Stimulated activated CD4-positive, alpha-beta T cell treated with anti-CD3 and anti-CD28 coated beads, Interleukin-12 subunit alpha, Interleukin-12 subunit beta, amount 100 ng/mL, for 24 hours (primary cell): ENCODE measurements at regions not wholly inside any gene's neighbourhood (a gene's known extent, or its start where the extent isn't known, plus 50 kb on each side); places are given as distances from the start of the nearest gene placed in this dataset.
A peak's percentile ranks its signal among the peaks of the same experiment; 100 is the strongest.
"Not testable (repeated sequence)": the region's sequence is repeated elsewhere in the genome, so short reads cannot be mapped to it uniquely, and the experiment has no call there.

Source experiments
- DNase-seq, 2 experiments: peaks; one replicate each; pipeline ENCODE4 v3.0.0-alpha.2; 2020; ENCODE audit warnings: low read depth in 2 of 2

DNA sequence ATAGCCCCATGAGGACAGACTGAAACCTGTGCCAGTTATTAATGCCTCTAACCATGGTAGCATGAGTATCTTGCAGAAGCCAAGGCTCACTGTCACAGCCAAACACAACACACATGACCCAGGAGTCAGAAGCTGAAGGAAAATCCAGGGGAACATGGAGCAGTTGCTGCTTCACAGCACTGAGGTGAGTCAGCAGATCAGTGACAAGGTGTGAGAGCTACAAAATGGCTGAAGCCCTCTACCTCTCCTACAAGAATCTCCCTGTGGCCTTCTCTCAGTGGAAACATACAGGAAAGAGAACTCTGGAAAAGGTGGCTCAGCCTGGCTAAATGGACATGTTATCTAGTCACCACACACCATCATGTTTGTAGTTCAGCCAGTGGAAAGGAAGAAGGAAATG is 93.5 kb downstream of the NAB1 start:
- DNase-seq: no peak

DNA sequence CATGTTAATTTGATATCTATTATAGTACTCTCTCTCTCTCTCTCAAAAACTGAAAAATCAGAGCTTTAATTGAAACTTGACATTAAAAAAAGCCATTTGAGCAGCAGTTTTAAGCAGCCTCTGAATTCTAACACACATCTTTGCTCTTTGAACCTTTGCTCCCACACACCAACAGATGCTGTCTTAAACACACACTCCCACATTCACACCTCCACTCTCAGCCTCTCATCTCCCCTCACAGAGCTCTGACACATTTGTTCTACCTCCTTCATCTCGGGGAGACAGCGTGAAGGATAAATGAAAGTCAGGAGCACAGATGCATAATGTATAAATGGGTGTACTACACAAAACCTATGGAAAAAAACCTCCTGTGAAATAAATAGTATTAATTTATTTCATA is 95.2 kb downstream of the NAB1 start:
- DNase-seq: no peak

DNA sequence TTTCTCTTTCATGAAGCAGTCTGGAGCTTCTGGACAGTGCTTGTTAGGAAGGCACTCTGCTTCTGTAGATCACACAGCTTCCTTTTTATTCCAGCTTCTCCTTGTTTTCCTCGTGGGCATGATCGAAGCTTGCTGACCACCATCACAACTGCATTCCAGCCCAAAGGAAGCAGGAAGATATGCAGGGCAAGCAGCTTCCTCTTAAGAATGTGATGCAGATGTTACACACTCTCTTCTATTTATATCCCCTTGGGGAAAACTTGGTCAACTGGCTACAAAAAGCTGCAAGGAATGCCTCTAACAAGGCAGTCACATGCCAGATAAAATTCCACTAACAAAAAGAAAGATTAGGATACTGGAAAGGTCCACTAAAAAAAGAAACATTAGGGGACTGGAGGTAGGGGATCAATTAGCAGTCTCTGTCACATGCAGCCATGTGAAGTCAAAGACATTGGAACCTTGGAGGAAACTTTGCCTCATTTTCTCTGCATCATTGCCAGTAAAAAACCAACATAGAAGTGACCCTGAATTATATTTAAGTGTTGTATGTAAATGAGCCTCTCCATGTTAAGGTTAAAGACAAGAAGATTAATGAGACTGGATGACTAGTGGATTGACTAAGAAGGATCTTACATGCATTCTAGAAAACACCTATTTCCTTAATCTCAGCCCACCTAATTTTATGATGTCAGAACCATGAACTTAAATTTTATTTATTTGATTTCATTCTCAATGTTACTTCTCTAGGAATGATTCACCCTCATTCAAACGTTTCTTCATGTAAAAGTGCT is 98.3 kb downstream of the NAB1 start:
- DNase-seq: no peak

- no peak for DNase-seq
Measured at GRCh38 chr2:190748966-190749365, 100.1 kb downstream of the NAB1 start.

DNA sequence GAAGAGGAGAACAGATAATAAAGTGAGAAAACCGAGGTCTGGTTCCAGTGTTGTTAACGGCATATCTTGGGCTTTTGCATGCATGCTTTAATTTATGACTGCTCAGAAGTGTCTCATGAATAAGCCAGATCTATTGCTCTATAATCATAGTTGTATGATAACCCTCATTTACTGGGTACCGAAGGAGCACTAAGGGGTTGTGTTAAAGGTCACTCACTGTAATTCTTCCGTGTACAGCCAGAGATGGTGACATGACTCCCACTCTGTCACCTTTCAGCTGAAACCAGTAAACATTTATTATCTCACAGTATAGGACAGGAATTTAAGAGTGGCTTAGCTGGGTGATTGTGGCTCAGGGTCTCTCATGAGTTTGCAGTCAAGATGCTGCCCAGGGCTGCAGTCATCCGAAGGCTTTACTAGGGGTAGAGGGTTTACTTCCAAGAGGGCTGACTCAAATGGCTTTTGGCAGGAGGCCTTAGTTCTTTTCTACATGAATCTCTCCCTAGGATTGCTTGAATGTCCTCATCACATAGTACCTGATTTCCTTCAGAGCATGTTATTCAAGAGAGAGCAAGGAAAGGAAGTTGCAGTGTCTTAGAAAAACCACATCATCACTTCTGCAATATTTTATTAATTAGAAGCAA is 107.0 kb downstream of the NAB1 start:
- no peak for DNase-seq

DNA sequence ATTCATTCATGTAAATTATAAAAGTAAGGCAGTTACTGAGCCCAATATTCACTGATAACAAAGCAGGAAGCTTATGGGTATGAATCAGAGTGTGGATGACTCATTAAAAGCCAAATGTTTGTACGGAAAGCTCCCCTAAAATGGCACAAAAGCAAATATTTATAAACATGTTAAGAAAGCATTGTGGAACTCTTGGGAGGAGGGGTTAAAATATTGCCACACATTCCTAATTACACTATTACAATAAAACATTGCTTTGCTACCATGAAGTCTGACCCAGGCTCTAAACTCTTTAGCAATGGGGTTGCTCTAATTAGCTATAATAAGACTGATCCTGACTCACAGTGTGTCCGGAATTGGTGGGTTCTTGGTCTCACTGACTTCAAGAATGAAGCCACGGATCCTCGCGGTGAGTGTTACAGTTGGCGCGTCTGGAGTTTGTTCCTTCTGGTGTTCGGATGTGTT is 110.9 kb downstream of the NAB1 start:
- DNase-seq: no peak

GRCh38 chr2:190760353-190761150 is 111.7 kb downstream of the NAB1 start:
- DNase-seq: not testable (repeated sequence)

GRCh38 chr2:190761216-190761615 is 112.3 kb downstream of the NAB1 start:
- DNase-seq: not testable (repeated sequence)

GRCh38 chr2:190762566-190762965 is 113.7 kb downstream of the NAB1 start:
- DNase-seq: no peak

DNA sequence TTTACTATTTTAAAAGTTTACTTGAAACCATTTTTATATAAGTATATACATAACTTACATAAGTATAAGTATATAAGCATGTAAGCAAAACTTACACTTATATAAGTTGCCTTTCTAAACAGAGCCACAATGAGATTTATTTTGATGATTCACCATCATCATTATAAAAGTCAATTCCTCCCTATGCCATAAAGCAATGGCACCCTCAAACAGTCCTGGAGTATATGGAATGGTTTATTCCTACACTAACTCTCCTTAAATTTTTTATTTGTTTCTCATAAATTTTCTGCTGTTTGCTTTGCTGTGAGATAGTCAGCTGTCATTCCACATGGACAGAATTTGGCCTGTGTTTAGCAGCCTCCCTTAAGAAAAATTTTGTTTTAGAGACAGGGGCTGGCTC is 114.2 kb downstream of the NAB1 start:
- DNase-seq: no peak

DNA sequence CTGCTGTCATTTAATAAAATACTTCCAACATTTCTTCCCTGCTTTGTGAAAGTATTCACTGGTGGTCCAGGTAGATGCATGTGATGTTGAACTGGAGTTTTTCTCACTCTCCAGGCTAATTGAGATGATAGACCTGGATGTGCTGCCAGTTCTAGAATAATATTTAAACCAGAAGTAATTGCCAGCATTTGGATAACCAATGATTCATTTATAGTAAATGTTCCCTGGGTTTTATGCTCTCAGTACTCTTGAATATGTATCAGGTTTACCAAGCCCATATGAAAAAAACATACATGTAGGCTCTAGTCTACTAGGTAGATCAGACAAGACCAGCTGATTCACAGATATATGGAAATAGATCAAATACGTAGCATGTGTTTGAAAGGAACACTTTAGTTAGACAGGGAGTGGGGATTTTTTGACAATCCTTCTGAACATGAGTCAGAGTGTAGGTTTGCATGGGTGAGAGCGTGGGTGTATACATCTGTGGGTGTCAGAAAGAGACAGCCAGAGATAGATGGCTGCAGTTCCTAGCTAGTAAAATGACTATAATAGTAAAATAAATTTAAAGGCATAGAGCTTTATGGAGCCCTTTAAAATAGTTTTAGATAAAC is 115.1 kb downstream of the NAB1 start:
- DNase-seq: peak in 1 of 2 experiments; percentile 18

- DNase-seq: no peak
Measured at GRCh38 chr2:190765386-190766173, 115.0 kb upstream of the GLS start.

- DNase-seq: no peak
Measured at GRCh38 chr2:190766174-190766572, 114.4 kb upstream of the GLS start.

- no peak for DNase-seq
Measured at GRCh38 chr2:190766595-190766994, 114.0 kb upstream of the GLS start.

DNA sequence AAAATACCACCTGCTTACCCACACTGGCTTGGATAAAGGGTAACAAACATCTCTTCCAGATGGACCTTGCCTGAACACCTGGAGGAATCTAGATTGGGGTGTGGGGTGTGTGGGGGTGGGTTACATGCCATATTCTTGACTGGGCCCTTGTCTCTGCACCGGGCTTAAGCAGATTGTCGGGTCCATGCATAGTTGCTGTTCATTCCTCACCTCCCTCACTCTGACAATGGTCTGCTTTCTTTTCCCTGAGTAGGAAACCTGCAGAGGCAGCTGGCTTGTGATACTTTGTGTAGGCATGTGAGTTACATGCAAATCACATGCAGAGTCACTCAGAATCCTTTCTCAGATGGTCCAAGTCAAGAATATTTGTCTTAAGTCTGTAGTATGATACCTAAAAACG is 112.8 kb upstream of the GLS start:
- DNase-seq: no peak

DNA sequence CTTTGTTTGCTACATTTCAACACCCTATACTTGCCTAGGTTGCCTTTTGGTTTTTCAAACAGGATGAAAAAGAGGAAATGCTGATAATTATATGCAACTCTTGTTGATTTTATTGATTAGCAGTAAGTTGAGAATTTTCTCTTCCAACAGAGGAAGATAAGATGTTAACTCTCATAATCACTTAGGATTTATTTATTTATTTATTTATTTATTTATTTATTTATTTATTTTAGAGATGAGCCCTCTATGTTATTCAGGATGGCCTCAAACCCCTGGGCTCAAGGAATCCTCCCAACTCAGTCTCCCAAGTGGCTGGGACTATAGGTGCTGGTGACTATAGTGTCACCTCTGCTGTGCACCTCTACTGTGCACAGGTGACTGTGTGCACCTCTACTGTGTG is 111.4 kb upstream of the GLS start:
- DNase-seq: no peak

DNA sequence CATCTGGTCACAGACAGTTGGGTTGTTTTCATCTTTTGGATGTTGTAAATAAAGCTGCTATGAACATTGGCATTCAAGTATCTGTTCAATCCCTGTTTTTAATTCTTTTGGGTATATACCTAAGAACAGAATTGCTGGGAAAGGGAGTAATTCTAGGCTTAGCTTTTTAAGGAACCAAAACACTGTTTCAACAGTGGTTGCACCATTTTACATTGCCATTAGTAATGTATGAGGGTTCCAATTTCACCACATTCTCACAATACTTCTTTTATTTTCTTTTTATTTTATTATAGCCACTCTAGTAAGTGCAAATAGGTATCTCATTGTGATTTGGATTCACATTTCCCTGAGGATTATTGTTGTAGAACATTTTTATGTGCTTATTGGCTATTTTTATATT is 108.9 kb upstream of the GLS start:
- DNase-seq: no peak

DNA sequence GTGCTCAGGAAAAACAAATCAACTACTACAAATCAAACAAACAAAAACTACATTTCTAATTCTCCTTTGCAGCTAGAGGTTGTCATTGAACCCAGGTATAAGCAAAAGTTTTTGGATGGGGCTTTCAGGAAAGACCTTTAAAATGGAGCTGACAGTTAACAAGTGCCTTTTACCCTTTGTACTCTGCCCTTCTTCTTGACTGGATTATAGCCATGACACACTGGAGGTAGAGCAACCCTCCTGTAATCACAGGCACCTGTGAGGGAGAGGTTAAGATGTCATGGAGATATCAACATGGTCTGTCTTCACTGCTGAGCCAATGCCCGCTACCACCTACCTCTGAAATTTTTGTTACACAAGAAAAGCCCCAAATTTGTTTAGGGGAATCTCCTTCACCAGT is 100.0 kb upstream of the GLS start:
- no peak for DNase-seq

- peak in 1 of 2 experiments; percentile 50 for DNase-seq
Measured at GRCh38 chr2:190781604-190782198, 98.9 kb upstream of the GLS start.

DNA sequence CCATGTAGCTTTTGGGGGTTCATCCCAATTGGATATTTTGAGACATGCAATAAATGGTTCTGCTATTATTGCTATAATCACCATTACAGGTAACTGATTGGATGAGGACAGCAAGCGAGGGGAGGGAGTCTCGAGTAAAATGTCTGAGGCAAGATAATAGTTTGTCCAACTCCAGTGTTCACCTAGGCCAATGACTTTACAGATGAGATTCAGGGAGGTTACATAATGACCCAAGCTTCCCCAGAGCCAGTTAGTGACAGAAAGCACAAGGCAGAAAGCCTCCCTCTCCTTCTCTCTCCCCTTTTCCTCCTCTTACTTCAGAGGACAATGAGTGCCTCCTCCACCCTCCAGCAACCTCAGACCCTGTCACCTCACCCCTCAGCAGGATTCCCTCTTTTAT is 98.4 kb upstream of the GLS start:
- no peak for DNase-seq
